Transverse colon (tissue), 4 donors: ENCODE measurements at regions not wholly inside any gene's neighbourhood (a gene's known extent, or its start where the extent isn't known, plus 50 kb on each side); places are given as distances from the start of the nearest gene placed in this dataset.

ENCODE experiments used
- DNase-seq: peaks from one replicate; pipeline ENCODE4 v3.0.0-alpha.2; 2019
- H3K27ac ChIP-seq, 4 donors: fragments of 200-600 bp; sonication (generic); 2 replicates each; pipeline ENCODE4 v1.5.1; 2016 to 2018; ENCODE audit warnings: inconsistent platforms in 4 of 4
- H3K27me3 ChIP-seq: fragments of 200-600 bp; sonication (generic); 2 replicates; pipeline ENCODE4 v1.5.1; 2017; ENCODE audit warnings: inconsistent platforms
- H3K36me3 ChIP-seq, 4 donors: fragments of 200-600 bp; sonication (generic); 2 replicates each; pipeline ENCODE4 v1.5.1; 2017 to 2019; ENCODE audit warnings: inconsistent platforms in 4 of 4
- H3K4me1 ChIP-seq, 4 donors: fragments of 200-600 bp; sonication (generic); 2 replicates each; pipeline ENCODE4 v1.5.1; 2017 to 2020; ENCODE audit warnings: inconsistent platforms in 4 of 4
- H3K4me3 ChIP-seq, 4 donors: fragments of 200-600 bp; sonication (generic); 1 replicate in 1 of 4; 2 replicates in 3 of 4; pipeline versions ENCODE4 v1.5.1 to v1.6.1; 2017 to 2019; ENCODE audit warnings: inconsistent platforms in 4 of 4
- H3K9me3 ChIP-seq, 2 donors: fragments of 200-600 bp; sonication (generic); 2 replicates each; pipeline ENCODE4 v1.5.1; 2017 to 2019; ENCODE audit warnings: inconsistent platforms in 2 of 2
- CTCF ChIP-seq, 5 experiments: fragments of 200-600 bp in 3 of 5; fragments of 450-650 bp in 2 of 5; sonication (generic) in 3 of 5; IDR thresholded peaks; 1 replicate in 2 of 5; 2 replicates in 3 of 5; pipeline ENCODE4 v1.5.1; 2016 to 2017; ENCODE audit warnings: antibody characterized with exemption in 5 of 5, inconsistent platforms in 3 of 5, mild to moderate bottlenecking in 2 of 5, moderate library complexity in 1 of 5
- EP300 ChIP-seq: sonication (generic); formaldehyde crosslinking; IDR thresholded peaks from one replicate; pipeline ENCODE4 v1.6.1; 2017; ENCODE audit warnings: antibody characterized with exemption, low read depth
- POLR2A ChIP-seq: fragments of 450-650 bp; IDR thresholded peaks from one replicate; pipeline ENCODE4 v1.6.1; 2016; ENCODE audit warnings: antibody characterized with exemption, mild to moderate bottlenecking, moderate library complexity
- POLR2AphosphoS5 ChIP-seq, 3 donors: sonication (generic); formaldehyde crosslinking; IDR thresholded peaks; one replicate each; pipeline ENCODE4 v1.6.1; 2016; ENCODE audit warnings: antibody characterized with exemption in 3 of 3
- WGBS, 2 donors: methylation state at CpG; one replicate each; pipeline ENCODE4 v1.1.5; 2018; ENCODE audit warnings: low coverage in 1 of 2; 5-methylcytosine and 5-hydroxymethylcytosine counted together
- in situ Hi-C, 4 donors: fragments of 200-750 bp; cut with MboI; loops; one replicate each; pipeline versions ENCODE4 v1.15.0 to v1.15.1; 2017; ENCODE audit warnings: low sequenced_read_pairs in 3 of 4, low pct_ligation_motif_present in 1 of 4, low pct_unique_long_range_greater_than_20kb in 1 of 4
- intact Hi-C: fragments of 100-400 bp; cut with DNase I; formaldehyde crosslinking; loops from one replicate; pipeline ENCODE4 v1.15.1; 2023; ENCODE audit warnings: low total_unique reads

- Histone ChIP-seq H3K4me1 (no peaks in the 10 kb centered on the region), H3K4me3 (no peak overlapping the region), H3K27me3 (no peaks in the 10 kb centered on the region), H3K27ac (no peak overlapping the region), H3K9me3 (no peaks in the 10 kb centered on the region), H3K36me3 (no peaks in the 10 kb centered on the region)
- WGBS, 2 donors = 68 to 70% methylated on average over 3 of the region's 3 CpGs
- no peak for DNase-seq
- in situ Hi-C loops = no loop called here
- TF ChIP-seq CTCF (IDR thresholded peaks at IDR 0.05) = no peak
- no peak for TF ChIP-seq POLR2A
- TF ChIP-seq EP300 = no peak
- TF ChIP-seq POLR2AphosphoS5 (IDR thresholded peaks at IDR 0.05) = no peak
- intact Hi-C loops = no loop called here
Observed at GRCh38 chr13:55464222-55464621, 1676.5 kb upstream of the PRR20A start.

GRCh38 chr13:55467476-55467875, 1673.2 kb upstream of the PRR20A start:
- WGBS, 2 donors = 88% methylated on average over 2 of the region's 2 CpGs
- Histone ChIP-seq H3K36me3 (no peaks in the 10 kb centered on the region), H3K9me3 (no peaks in the 10 kb centered on the region), H3K4me1 (no peaks in the 10 kb centered on the region), H3K4me3 (no peak overlapping the region), H3K27me3 (no peaks in the 10 kb centered on the region), H3K27ac (no peak overlapping the region)
- no peak for DNase-seq
- intact Hi-C loops (no loop called here), in situ Hi-C loops (no loop called here)
- TF ChIP-seq POLR2A (no peak), CTCF (IDR thresholded peaks at IDR 0.05) (no peak), EP300 (no peak)

GRCh38 chr13:55483626-55484158, 1657.0 kb upstream of the PRR20A start:
- intact Hi-C loops (no loop called here), in situ Hi-C loops (no loop called here)
- no peak for DNase-seq
- peaks cover 0 to 6% of the 10 kb centered on the region in 2 donors for H3K9me3 ChIP-seq
- H3K4me3 ChIP-seq = no peak overlapping the region
- no peaks in the 10 kb centered on the region for H3K36me3 ChIP-seq
- H3K4me1 ChIP-seq = no peaks in the 10 kb centered on the region
- H3K27ac ChIP-seq = no peak overlapping the region
- TF ChIP-seq POLR2AphosphoS5 (IDR thresholded peaks at IDR 0.05) = no peak
- no peak for TF ChIP-seq CTCF (IDR thresholded peaks at IDR 0.05)
- TF ChIP-seq EP300 = no peak
- TF ChIP-seq POLR2A = no peak
- H3K27me3 ChIP-seq = no peaks in the 10 kb centered on the region
- 61 to 77% methylated on average over 3 of the region's 3 CpGs for WGBS, 2 donors

GRCh38 chr13:55493297-55493696, 1647.4 kb upstream of the PRR20A start:
- Histone ChIP-seq H3K36me3 (no peaks in the 10 kb centered on the region), H3K4me1 (no peaks in the 10 kb centered on the region), H3K27ac (no peak overlapping the region), H3K9me3 (no peaks in the 10 kb centered on the region), H3K27me3 (no peaks in the 10 kb centered on the region), H3K4me3 (no peak overlapping the region)
- WGBS, 2 donors = 74% methylated on average over 3 of the region's 3 CpGs
- intact Hi-C loops (no loop called here), in situ Hi-C loops (no loop called here)
- no peak for DNase-seq
- TF ChIP-seq POLR2A = no peak
- no peak for TF ChIP-seq POLR2AphosphoS5 (IDR thresholded peaks at IDR 0.05)
- TF ChIP-seq EP300 = no peak
- no peak for TF ChIP-seq CTCF (IDR thresholded peaks at IDR 0.05)
